CD4-positive, alpha-beta T cell treated with Interleukin-6 for 4 hours (primary cell): ENCODE measurements at regions not wholly inside any gene's neighbourhood (a gene's known extent, or its start where the extent isn't known, plus 50 kb on each side); places are given as distances from the start of the nearest gene placed in this dataset.
"Not testable (repeated sequence)": the region's sequence is repeated elsewhere in the genome, so short reads cannot be mapped to it uniquely, and the experiment has no call there.

Experiments
- DNase-seq: peaks from one replicate; pipeline ENCODE4 v3.0.0-alpha.2; 2020; ENCODE audit warnings: mixed read lengths

GRCh38 chr10:78212060-78212785, 178.6 kb downstream of the RPS24 start:
- DNase-seq: no peak

- DNase-seq: no peak
These were observed 179.1 kb downstream of the RPS24 start for GRCh38 chr10:78212786-78213175.

- no peak for DNase-seq
These were observed 181.3 kb downstream of the RPS24 start for GRCh38 chr10:78214955-78215354.

- DNase-seq: no peak
These were observed 182.0 kb downstream of the RPS24 start for GRCh38 chr10:78215645-78216044.

- no peak for DNase-seq
These were observed 183.7 kb downstream of the RPS24 start for GRCh38 chr10:78217336-78217735.

GRCh38 chr10:78218798-78219490, 185.3 kb downstream of the RPS24 start:
- DNase-seq: no peak

- DNase-seq: not testable (repeated sequence)
These were observed 185.9 kb downstream of the RPS24 start for GRCh38 chr10:78219568-78219967.

- DNase-seq: no peak
These were observed 187.1 kb downstream of the RPS24 start for GRCh38 chr10:78220781-78221180.

- no peak for DNase-seq
These were observed 188.6 kb downstream of the RPS24 start for GRCh38 chr10:78222096-78222790.

- no peak for DNase-seq
These were observed 189.4 kb downstream of the RPS24 start for GRCh38 chr10:78223088-78223487.

- DNase-seq: no peak
These were observed 190.9 kb downstream of the RPS24 start for GRCh38 chr10:78224602-78225001.

- DNase-seq: no peak
These were observed 191.9 kb downstream of the RPS24 start for GRCh38 chr10:78225594-78225993.

- no peak for DNase-seq
These were observed 195.8 kb downstream of the RPS24 start for GRCh38 chr10:78229489-78229888.

GRCh38 chr10:78229950-78230675, 196.4 kb downstream of the RPS24 start:
- no peak for DNase-seq

GRCh38 chr10:78231327-78231726, 197.7 kb downstream of the RPS24 start:
- no peak for DNase-seq

- no peak for DNase-seq
These were observed 198.3 kb downstream of the RPS24 start for GRCh38 chr10:78231939-78232338.

GRCh38 chr10:78236416-78237015, 202.9 kb downstream of the RPS24 start:
- no peak for DNase-seq

GRCh38 chr10:78237951-78238350, 204.3 kb downstream of the RPS24 start:
- DNase-seq: not testable (repeated sequence)

GRCh38 chr10:78247266-78247665, 213.6 kb downstream of the RPS24 start:
- DNase-seq: no peak

GRCh38 chr10:78247821-78248220, 214.2 kb downstream of the RPS24 start:
- DNase-seq: no peak

GRCh38 chr10:78248651-78249464, 215.2 kb downstream of the RPS24 start:
- no peak for DNase-seq

GRCh38 chr10:78249690-78250089, 216.0 kb downstream of the RPS24 start:
- no peak for DNase-seq
